Spleen (tissue), 7 donors: ENCODE measurements at regions not wholly inside any gene's neighbourhood (a gene's known extent, or its start where the extent isn't known, plus 50 kb on each side); places are given as distances from the start of the nearest gene placed in this dataset.

Experiments
- CTCF ChIP-seq, 11 experiments: fragments of 200-600 bp in 7 of 11; fragments of 450-650 bp in 4 of 11; sonication (generic) in 4 of 11; IDR thresholded peaks in 8 of 11; conservative IDR thresholded peaks in 3 of 11; 1 replicate in 7 of 11; 2 replicates in 4 of 11; pipeline versions ENCODE4 v1.4.0 to v1.8.0; 2016 to 2021; ENCODE audit warnings: antibody characterized with exemption in 11 of 11, inconsistent platforms in 4 of 11, mild to moderate bottlenecking in 1 of 11
- POLR2A ChIP-seq, 3 donors: fragments of 450-650 bp; IDR thresholded peaks; one replicate each; pipeline ENCODE4 v1.5.1; 2017; ENCODE audit warnings: antibody characterized with exemption in 3 of 3, mild to moderate bottlenecking in 1 of 3
- POLR2AphosphoS5 ChIP-seq, 3 donors: sonication (generic); formaldehyde crosslinking; IDR thresholded peaks; one replicate each; pipeline ENCODE4 v1.5.1; 2017; ENCODE audit warnings: antibody characterized with exemption in 3 of 3
- donor health status: DM: no; HTN: no; CAD: no; lungs with moderate emphysema.
- donor health status: DM: no; HTN: no; CAD: no.
- donor health status: DM: no; HTN: no; CAD: no.

DNA sequence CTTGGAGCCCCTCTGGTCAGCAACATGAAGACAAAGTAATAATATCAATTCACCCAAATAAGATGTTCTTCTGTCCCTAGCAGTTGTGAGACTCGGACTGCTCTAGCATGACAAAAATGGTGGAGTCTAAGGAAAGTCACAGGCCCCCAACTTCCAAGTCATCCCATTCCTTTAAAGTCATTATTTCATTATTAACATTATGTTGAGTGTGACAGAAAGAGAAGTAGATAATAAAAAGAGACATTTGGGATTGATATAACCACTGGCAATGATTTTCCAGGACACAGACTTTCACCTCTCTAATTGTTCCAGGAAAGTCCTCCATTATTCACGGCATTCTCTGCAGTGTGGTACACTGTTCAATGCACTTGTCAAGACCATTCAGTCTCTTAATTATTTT is 1533.0 kb upstream of the TENM4 start:
- no peak for TF ChIP-seq CTCF (IDR thresholded peaks at IDR 0.05 in 8 of 11, conservative IDR thresholded peaks at IDR 0.05 in 3 of 11)
- no peak for TF ChIP-seq POLR2AphosphoS5 (IDR thresholded peaks at IDR 0.05)
- no peak for TF ChIP-seq POLR2A (IDR thresholded peaks at IDR 0.05)
